ENCODE measurements at regions not wholly inside any gene's neighbourhood (a gene's known extent, or its start where the extent isn't known, plus 50 kb on each side); places are given as distances from the start of the nearest gene placed in this dataset.

DNA sequence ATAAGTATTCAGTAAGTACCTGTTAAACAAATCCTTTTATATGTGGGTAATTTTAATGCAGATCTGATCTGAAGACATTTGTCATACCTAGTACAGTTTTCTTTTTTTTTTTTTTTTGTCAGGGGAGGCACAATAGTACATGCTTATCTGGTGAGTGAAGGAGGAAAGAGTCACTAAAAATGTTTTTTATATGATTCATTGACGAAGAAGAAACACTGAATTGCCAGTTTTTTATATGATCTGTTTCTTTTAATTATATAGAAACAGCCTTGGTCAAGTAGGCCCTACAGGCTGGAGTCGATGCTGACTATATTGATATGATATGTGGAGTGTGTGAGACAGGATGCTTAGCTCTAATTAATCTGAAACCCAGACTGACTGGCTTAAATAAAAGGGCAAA, 315.2 kb downstream of the PSAT1 start:
- no peak overlapping the region for H2BK12ac ChIP-seq (ENCODE audit: low read length in 2 of 2)
- H2BK5ac ChIP-seq (ENCODE audit: low read depth, low read length, poor library complexity, severe bottlenecking) = no peak overlapping the region
- H2AFZ ChIP-seq (ENCODE audit: low read depth, low read length) = no peak overlapping the region
- H2BK15ac ChIP-seq (ENCODE audit: low read depth, poor library complexity, severe bottlenecking) = no peak overlapping the region
- H3K9ac ChIP-seq (ENCODE audit: low read length) = no peak overlapping the region
- WGBS = 36% methylated on average over 1 of the region's 2 CpGs
- no peaks in the 10 kb centered on the region for H3K36me3 ChIP-seq (ENCODE audit: control insufficient read depth in 1 of 2, insufficient read depth in 2 of 2, low read depth in 1 of 2, low read length in 2 of 2)
- peaks cover 5% of the 10 kb centered on the region for H3K4me1 ChIP-seq (ENCODE audit: control insufficient read depth, insufficient read depth, low read depth, low read length)
- DNase-seq = no peak
- no peak overlapping the region for H3K23ac ChIP-seq (ENCODE audit: low read length in 2 of 2)
- H3K9me3 ChIP-seq (ENCODE audit: control insufficient read depth, low read length) = no peaks in the 10 kb centered on the region
- no peak overlapping the region for H3K4me3 ChIP-seq (ENCODE audit: insufficient read depth in 1 of 2, low read depth in 1 of 2, low read length in 2 of 2)
- no peak overlapping the region for H3K4ac ChIP-seq (ENCODE audit: low read depth in 1 of 2, low read length in 2 of 2)
- H3K79me1 ChIP-seq (replicated peaks; ENCODE audit: low read length, poor library complexity, severe bottlenecking) = no peaks in the 10 kb centered on the region
- H4K8ac ChIP-seq (ENCODE audit: low read length) = no peak overlapping the region
- H3K4me2 ChIP-seq (ENCODE audit: low read length, poor library complexity, severe bottlenecking) = no peak overlapping the region
- H3K27ac ChIP-seq (ENCODE audit: low read length, poor library complexity, severe bottlenecking) = no peak overlapping the region
- H4K91ac ChIP-seq (ENCODE audit: low read length) = no peak overlapping the region
- H2BK120ac ChIP-seq (ENCODE audit: low read depth, low read length) = no peak overlapping the region
- H3K27me3 ChIP-seq (ENCODE audit: control insufficient read depth in 1 of 2, insufficient read depth in 1 of 2, low read length in 2 of 2) = no peaks in the 10 kb centered on the region
- no peak overlapping the region for H2AK5ac ChIP-seq (ENCODE audit: low read length, severe bottlenecking)
- no peak overlapping the region for H3K14ac ChIP-seq (ENCODE audit: low read length in 2 of 2)
- no peak overlapping the region for H3K18ac ChIP-seq (ENCODE audit: low read depth in 1 of 2, low read length in 2 of 2)

GRCh38 chr9:78613006-78613405, 316.1 kb downstream of the PSAT1 start:
- no peaks in the 10 kb centered on the region for H3K27me3 ChIP-seq (ENCODE audit: control insufficient read depth in 1 of 2, insufficient read depth in 1 of 2, low read length in 2 of 2)
- no peaks in the 10 kb centered on the region for H3K79me1 ChIP-seq (replicated peaks; ENCODE audit: low read length, poor library complexity, severe bottlenecking)
- no peak overlapping the region for H3K4me3 ChIP-seq (ENCODE audit: insufficient read depth in 1 of 2, low read depth in 1 of 2, low read length in 2 of 2)
- no peak overlapping the region for H3K18ac ChIP-seq (ENCODE audit: low read depth in 1 of 2, low read length in 2 of 2)
- no peak overlapping the region for H3K9ac ChIP-seq (ENCODE audit: low read length)
- peaks cover 5% of the 10 kb centered on the region for H3K4me1 ChIP-seq (ENCODE audit: control insufficient read depth, insufficient read depth, low read depth, low read length)
- no peaks in the 10 kb centered on the region for H3K36me3 ChIP-seq (ENCODE audit: control insufficient read depth in 1 of 2, insufficient read depth in 2 of 2, low read depth in 1 of 2, low read length in 2 of 2)
- H4K8ac ChIP-seq (ENCODE audit: low read length) = no peak overlapping the region
- no CpG with 5 or more reads among the region's 3 CpGs for WGBS
- H2BK120ac ChIP-seq (ENCODE audit: low read depth, low read length) = no peak overlapping the region
- no peak overlapping the region for H3K23ac ChIP-seq (ENCODE audit: low read length in 2 of 2)
- H2AFZ ChIP-seq (ENCODE audit: low read depth, low read length) = no peak overlapping the region
- no peak overlapping the region for H3K27ac ChIP-seq (ENCODE audit: low read length, poor library complexity, severe bottlenecking)
- no peak overlapping the region for H2BK5ac ChIP-seq (ENCODE audit: low read depth, low read length, poor library complexity, severe bottlenecking)
- H3K4me2 ChIP-seq (ENCODE audit: low read length, poor library complexity, severe bottlenecking) = no peak overlapping the region
- no peak overlapping the region for H3K4ac ChIP-seq (ENCODE audit: low read depth in 1 of 2, low read length in 2 of 2)
- H2AK5ac ChIP-seq (ENCODE audit: low read length, severe bottlenecking) = no peak overlapping the region
- no peak overlapping the region for H3K14ac ChIP-seq (ENCODE audit: low read length in 2 of 2)
- H3K9me3 ChIP-seq (ENCODE audit: control insufficient read depth, low read length) = no peaks in the 10 kb centered on the region
- H2BK15ac ChIP-seq (ENCODE audit: low read depth, poor library complexity, severe bottlenecking) = no peak overlapping the region
- DNase-seq = no peak
- no peak overlapping the region for H2BK12ac ChIP-seq (ENCODE audit: low read length in 2 of 2)
- H4K91ac ChIP-seq (ENCODE audit: low read length) = no peak overlapping the region

DNA sequence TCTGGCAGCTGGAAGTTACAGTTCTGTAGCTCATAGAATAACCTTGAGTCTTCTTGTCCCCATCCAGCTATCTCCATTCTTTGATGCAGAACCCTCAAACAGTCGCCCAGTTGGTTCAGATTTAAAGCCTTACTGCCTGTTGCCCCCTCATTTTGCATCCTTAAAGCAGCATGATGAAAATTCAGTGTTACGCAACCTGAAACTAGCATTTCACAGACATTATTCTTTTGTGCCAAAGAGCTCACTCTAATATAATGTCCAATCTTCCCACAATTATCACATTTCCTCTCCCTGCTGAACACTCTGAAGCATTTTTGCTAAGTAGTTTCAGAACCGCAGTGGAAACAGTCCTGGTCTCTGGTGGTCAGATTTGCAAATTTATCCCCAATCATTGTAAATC, 318.0 kb downstream of the PSAT1 start:
- Histone ChIP-seq H3K79me1 (replicated peaks; ENCODE audit: low read length, poor library complexity, severe bottlenecking) (no peaks in the 10 kb centered on the region), H2BK120ac (ENCODE audit: low read depth, low read length) (no peak overlapping the region), H3K9ac (ENCODE audit: low read length) (no peak overlapping the region), H3K23ac (ENCODE audit: low read length in 2 of 2) (no peak overlapping the region), H2AFZ (ENCODE audit: low read depth, low read length) (no peak overlapping the region), H3K4me3 (ENCODE audit: insufficient read depth in 1 of 2, low read depth in 1 of 2, low read length in 2 of 2) (no peak overlapping the region), H3K27ac (ENCODE audit: low read length, poor library complexity, severe bottlenecking) (no peak overlapping the region), H2BK12ac (ENCODE audit: low read length in 2 of 2) (no peak overlapping the region), H2BK15ac (ENCODE audit: low read depth, poor library complexity, severe bottlenecking) (no peak overlapping the region), H3K9me3 (ENCODE audit: control insufficient read depth, low read length) (no peaks in the 10 kb centered on the region), H3K14ac (ENCODE audit: low read length in 2 of 2) (no peak overlapping the region), H2AK5ac (ENCODE audit: low read length, severe bottlenecking) (no peak overlapping the region), H3K4me2 (ENCODE audit: low read length, poor library complexity, severe bottlenecking) (no peak overlapping the region), H3K4ac (ENCODE audit: low read depth in 1 of 2, low read length in 2 of 2) (no peak overlapping the region), H3K18ac (ENCODE audit: low read depth in 1 of 2, low read length in 2 of 2) (no peak overlapping the region), H3K36me3 (ENCODE audit: control insufficient read depth in 1 of 2, insufficient read depth in 2 of 2, low read depth in 1 of 2, low read length in 2 of 2) (no peaks in the 10 kb centered on the region), H4K8ac (ENCODE audit: low read length) (no peak overlapping the region), H4K91ac (ENCODE audit: low read length) (no peak overlapping the region), H3K27me3 (ENCODE audit: control insufficient read depth in 1 of 2, insufficient read depth in 1 of 2, low read length in 2 of 2) (no peaks in the 10 kb centered on the region), H3K4me1 (ENCODE audit: control insufficient read depth, insufficient read depth, low read depth, low read length) (peaks cover 5% of the 10 kb centered on the region), H2BK5ac (ENCODE audit: low read depth, low read length, poor library complexity, severe bottlenecking) (no peak overlapping the region)
- no peak for DNase-seq
- WGBS = 82% methylated on average over 3 of the region's 3 CpGs

GRCh38 chr9:78615372-78615771, 318.4 kb downstream of the PSAT1 start:
- Histone ChIP-seq H3K4me3 (ENCODE audit: insufficient read depth in 1 of 2, low read depth in 1 of 2, low read length in 2 of 2) (no peak overlapping the region), H3K14ac (ENCODE audit: low read length in 2 of 2) (no peak overlapping the region), H3K4me1 (ENCODE audit: control insufficient read depth, insufficient read depth, low read depth, low read length) (peaks cover 5% of the 10 kb centered on the region), H3K27me3 (ENCODE audit: control insufficient read depth in 1 of 2, insufficient read depth in 1 of 2, low read length in 2 of 2) (no peaks in the 10 kb centered on the region), H3K18ac (ENCODE audit: low read depth in 1 of 2, low read length in 2 of 2) (no peak overlapping the region), H3K27ac (ENCODE audit: low read length, poor library complexity, severe bottlenecking) (no peak overlapping the region), H3K9me3 (ENCODE audit: control insufficient read depth, low read length) (no peaks in the 10 kb centered on the region), H4K91ac (ENCODE audit: low read length) (no peak overlapping the region), H3K9ac (ENCODE audit: low read length) (no peak overlapping the region), H2AK5ac (ENCODE audit: low read length, severe bottlenecking) (no peak overlapping the region), H2BK15ac (ENCODE audit: low read depth, poor library complexity, severe bottlenecking) (no peak overlapping the region), H4K8ac (ENCODE audit: low read length) (no peak overlapping the region), H3K23ac (ENCODE audit: low read length in 2 of 2) (no peak overlapping the region), H3K4me2 (ENCODE audit: low read length, poor library complexity, severe bottlenecking) (no peak overlapping the region), H3K36me3 (ENCODE audit: control insufficient read depth in 1 of 2, insufficient read depth in 2 of 2, low read depth in 1 of 2, low read length in 2 of 2) (no peaks in the 10 kb centered on the region), H2AFZ (ENCODE audit: low read depth, low read length) (no peak overlapping the region), H2BK5ac (ENCODE audit: low read depth, low read length, poor library complexity, severe bottlenecking) (no peak overlapping the region), H3K4ac (ENCODE audit: low read depth in 1 of 2, low read length in 2 of 2) (no peak overlapping the region), H2BK12ac (ENCODE audit: low read length in 2 of 2) (no peak overlapping the region), H3K79me1 (replicated peaks; ENCODE audit: low read length, poor library complexity, severe bottlenecking) (no peaks in the 10 kb centered on the region), H2BK120ac (ENCODE audit: low read depth, low read length) (no peak overlapping the region)
- DNase-seq = no peak
- WGBS = 66% methylated on average over 5 of the region's 5 CpGs
